ENCODE measurements at regions not wholly inside any gene's neighbourhood (a gene's known extent, or its start where the extent isn't known, plus 50 kb on each side); places are given as distances from the start of the nearest gene placed in this dataset.

DNA sequence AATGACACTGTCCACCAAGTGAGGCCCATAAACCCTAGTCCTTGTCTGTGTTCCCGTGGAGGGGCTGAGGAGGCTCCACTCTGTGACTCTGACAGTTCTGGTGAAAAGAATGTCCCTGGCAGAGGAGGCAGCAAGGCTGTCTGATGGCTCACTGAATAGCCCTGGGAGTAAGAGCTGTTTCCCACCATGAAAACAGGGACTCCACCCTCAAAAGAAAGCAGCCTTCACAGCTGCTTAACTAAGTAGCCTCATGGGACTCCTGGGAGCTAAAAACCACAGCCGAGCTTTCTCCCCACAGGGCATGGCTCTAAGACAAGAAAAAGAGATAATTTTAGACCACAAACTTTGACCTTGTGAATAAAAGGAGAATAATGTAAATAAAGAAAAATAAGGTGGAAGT is 135.1 kb upstream of the FRY start:
- no peak overlapping the region for H3K4me3 ChIP-seq (ENCODE audit: low read length)
- Mint-ChIP-seq H3K4me3 (no peak overlapping the region), H3K27me3 (no peaks in the 10 kb centered on the region), H3K4me1 (ENCODE audit: low read depth) (peaks cover 29% of the 10 kb centered on the region), H3K9me3 (peaks cover 2% of the 10 kb centered on the region), H3K36me3 (ENCODE audit: low read depth) (no peaks in the 10 kb centered on the region), H3K27ac (no peak overlapping the region)
- CTCF ChIA-PET, result interaction anchor here (1.8 kb wide), 1 partner anchor 13 kb away, joined by 5 read pairs; no protein-coding TSS in a partner anchor
- no peaks in the 10 kb centered on the region for H3K9me3 ChIP-seq (ENCODE audit: control insufficient read depth in 1 of 2, insufficient read depth in 1 of 2, low read length in 2 of 2)
- H3K27ac ChIP-seq (ENCODE audit: low read depth in 1 of 2, low read length in 2 of 2), result no peak overlapping the region
- POLR2A ChIA-PET, result interaction anchor here (1.2 kb wide), 1 partner anchor 10 kb away, joined by 4 read pairs; no protein-coding TSS in a partner anchor
- TF ChIP-seq, protein P1, sequence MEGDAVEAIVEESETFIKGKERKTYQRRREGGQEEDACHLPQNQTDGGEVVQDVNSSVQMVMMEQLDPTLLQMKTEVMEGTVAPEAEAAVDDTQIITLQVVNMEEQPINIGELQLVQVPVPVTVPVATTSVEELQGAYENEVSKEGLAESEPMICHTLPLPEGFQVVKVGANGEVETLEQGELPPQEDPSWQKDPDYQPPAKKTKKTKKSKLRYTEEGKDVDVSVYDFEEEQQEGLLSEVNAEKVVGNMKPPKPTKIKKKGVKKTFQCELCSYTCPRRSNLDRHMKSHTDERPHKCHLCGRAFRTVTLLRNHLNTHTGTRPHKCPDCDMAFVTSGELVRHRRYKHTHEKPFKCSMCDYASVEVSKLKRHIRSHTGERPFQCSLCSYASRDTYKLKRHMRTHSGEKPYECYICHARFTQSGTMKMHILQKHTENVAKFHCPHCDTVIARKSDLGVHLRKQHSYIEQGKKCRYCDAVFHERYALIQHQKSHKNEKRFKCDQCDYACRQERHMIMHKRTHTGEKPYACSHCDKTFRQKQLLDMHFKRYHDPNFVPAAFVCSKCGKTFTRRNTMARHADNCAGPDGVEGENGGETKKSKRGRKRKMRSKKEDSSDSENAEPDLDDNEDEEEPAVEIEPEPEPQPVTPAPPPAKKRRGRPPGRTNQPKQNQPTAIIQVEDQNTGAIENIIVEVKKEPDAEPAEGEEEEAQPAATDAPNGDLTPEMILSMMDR (IDR thresholded peaks at IDR 0.05), result no peak
- intact Hi-C loops (cut with DNase I, micrococcal nuclease), result no loop called here
- peaks cover 26% of the 10 kb centered on the region for H3K4me1 ChIP-seq (ENCODE audit: insufficient read depth, low read length)
- H3K27me3 ChIP-seq (ENCODE audit: control insufficient read depth in 1 of 2, insufficient read depth in 2 of 2, low read length in 2 of 2), result no peaks in the 10 kb centered on the region
- ATAC-seq (ENCODE audit: poor library complexity) (no peak), DNase-seq (no peak)
- no peaks in the 10 kb centered on the region for H3K36me3 ChIP-seq (ENCODE audit: insufficient read depth, low read length)

DNA sequence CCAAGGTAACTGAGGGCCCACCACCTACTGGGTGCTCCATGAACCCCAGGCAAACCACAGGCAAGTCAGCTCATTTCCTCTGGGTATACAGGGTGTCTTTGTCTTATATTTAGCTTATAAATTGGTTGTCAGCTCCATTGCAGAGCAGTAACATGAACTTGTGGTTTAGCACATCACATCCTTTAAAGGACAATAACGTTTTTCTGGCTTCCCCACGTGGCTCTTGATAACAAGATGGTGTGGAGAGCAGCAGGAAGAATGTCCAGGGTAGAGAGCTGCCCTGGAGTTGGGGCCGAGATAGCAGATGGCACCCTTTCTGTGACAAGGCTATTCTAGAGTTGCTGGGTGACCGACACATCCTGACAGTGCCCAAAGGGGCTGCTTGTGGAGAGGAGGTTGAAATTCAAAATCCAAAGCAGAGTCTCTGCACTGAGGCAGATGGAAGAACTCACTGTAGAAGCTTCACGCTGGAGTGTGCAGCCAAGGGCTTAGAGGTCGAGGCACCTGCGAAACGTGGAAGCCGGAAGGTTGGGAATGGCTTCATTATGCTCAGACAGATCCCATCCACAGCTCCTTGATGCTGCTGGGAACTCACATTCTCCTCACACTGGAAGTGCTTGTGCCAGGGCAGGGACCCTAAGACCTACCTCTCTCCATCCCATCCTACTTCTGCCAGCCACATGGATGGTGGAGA is 133.0 kb upstream of the FRY start:
- Histone ChIP-seq H3K4me3 (ENCODE audit: low read length) (no peak overlapping the region), H3K4me1 (ENCODE audit: insufficient read depth, low read length) (peaks cover 32% of the 10 kb centered on the region), H3K9me3 (ENCODE audit: control insufficient read depth in 1 of 2, insufficient read depth in 1 of 2, low read length in 2 of 2) (no peaks in the 10 kb centered on the region), H3K27me3 (ENCODE audit: control insufficient read depth in 1 of 2, insufficient read depth in 2 of 2, low read length in 2 of 2) (no peaks in the 10 kb centered on the region), H3K27ac (ENCODE audit: low read depth in 1 of 2, low read length in 2 of 2) (peak overlapping the region in 1 of 2 donors; percentile 9), H3K36me3 (ENCODE audit: insufficient read depth, low read length) (no peaks in the 10 kb centered on the region)
- CTCF ChIA-PET, result interaction anchor here (2.6 kb wide), 1 partner anchor 11 kb away, joined by 8 read pairs; no protein-coding TSS in a partner anchor
- ATAC-seq (ENCODE audit: poor library complexity) (peak; percentile 17), DNase-seq (peak in 1 of 14 experiments; percentile 54)
- Mint-ChIP-seq H3K27ac (peak overlapping the region; percentile 48), H3K4me3 (no peak overlapping the region), H3K9me3 (peaks cover 2% of the 10 kb centered on the region), H3K36me3 (ENCODE audit: low read depth) (no peaks in the 10 kb centered on the region), H3K4me1 (ENCODE audit: low read depth) (peaks cover 41% of the 10 kb centered on the region), H3K27me3 (no peaks in the 10 kb centered on the region)
- intact Hi-C loops (cut with DNase I, micrococcal nuclease), result no loop called here
- POLR2A ChIA-PET, result no interaction called here
- TF ChIP-seq, protein P1 (IDR thresholded peaks at IDR 0.05), result no peak

DNA sequence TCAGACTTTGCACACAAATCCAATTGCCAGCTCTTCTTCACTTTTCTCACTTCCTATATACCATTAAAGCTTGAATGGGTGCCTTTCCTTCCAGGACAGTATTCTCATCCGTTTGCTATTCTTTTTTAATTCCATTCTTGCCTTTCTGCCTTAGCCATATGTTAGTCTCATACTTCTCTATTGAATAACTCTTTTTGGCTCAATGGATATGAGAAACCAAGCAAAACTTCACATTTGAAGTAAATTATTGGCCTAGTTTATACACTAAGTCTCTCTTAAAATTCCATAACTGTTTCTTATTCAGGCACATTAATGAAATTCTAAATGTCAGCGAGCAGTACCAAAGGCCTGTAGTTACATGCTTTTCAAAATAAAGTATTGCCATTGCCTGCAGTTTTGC is 129.6 kb upstream of the FRY start:
- DNase-seq (no peak), ATAC-seq (ENCODE audit: poor library complexity) (no peak)
- TF ChIP-seq, protein P1 (IDR thresholded peaks at IDR 0.05), result no peak
- H3K4me1 ChIP-seq (ENCODE audit: insufficient read depth, low read length), result peaks cover 38% of the 10 kb centered on the region
- H3K27me3 Mint-ChIP-seq, result no peaks in the 10 kb centered on the region
- H3K9me3 Mint-ChIP-seq, result peaks cover 2% of the 10 kb centered on the region
- H3K9me3 ChIP-seq (ENCODE audit: control insufficient read depth in 1 of 2, insufficient read depth in 1 of 2, low read length in 2 of 2), result no peaks in the 10 kb centered on the region
- no peak overlapping the region for H3K27ac ChIP-seq (ENCODE audit: low read depth in 1 of 2, low read length in 2 of 2)
- CTCF ChIA-PET, result no interaction called here
- H3K27me3 ChIP-seq (ENCODE audit: control insufficient read depth in 1 of 2, insufficient read depth in 2 of 2, low read length in 2 of 2), result no peaks in the 10 kb centered on the region
- peaks cover 37% of the 10 kb centered on the region for H3K4me1 Mint-ChIP-seq (ENCODE audit: low read depth)
- H3K36me3 Mint-ChIP-seq (ENCODE audit: low read depth), result no peaks in the 10 kb centered on the region
- H3K4me3 ChIP-seq (ENCODE audit: low read length), result no peak overlapping the region
- H3K36me3 ChIP-seq (ENCODE audit: insufficient read depth, low read length), result no peaks in the 10 kb centered on the region
- no peak overlapping the region for H3K4me3 Mint-ChIP-seq
- intact Hi-C loops (cut with DNase I, micrococcal nuclease), result no loop called here
- POLR2A ChIA-PET, result no interaction called here
- no peak overlapping the region for H3K27ac Mint-ChIP-seq

All from CD4-positive, alpha-beta T cell (primary cell).